IMR-90 (cell line): ENCODE measurements at regions not wholly inside any gene's neighbourhood (a gene's known extent, or its start where the extent isn't known, plus 50 kb on each side); places are given as distances from the start of the nearest gene placed in this dataset.

Source experiments
- ATAC-seq: fragments of 200-7000 bp; cut with Tn5 transposase; 2 replicates; pipeline ENCODE4 v1.9.1; 2020; ENCODE audit warnings: low read depth, mild to moderate bottlenecking, moderate library complexity
- BruUV-seq: library from RNA; stranded (reverse); fragments of 400-500 nt; replicated peaks from 2 replicates; lab custom pipeline; 2021; lab: Mats Ljungman, UMichigan
- CTCF ChIA-PET: fragments of 300-600 bp; formaldehyde crosslinking; extraction: SDS; loops from one replicate; lab custom pipeline; 2021; ENCODE audit warnings: antibody characterized with exemption; lab: Yijun Ruan, JAX
- POLR2A ChIA-PET: fragments of 300-600 bp; sonication (Branson Sonifier 250); formaldehyde crosslinking; loops from one replicate; lab custom pipeline; 2022; ENCODE audit warnings: antibody characterized with exemption; ENCODE audit not compliant: unreplicated experiment; lab: Charles Lee
- DNase-seq: peaks from one replicate; pipeline ENCODE4 v3.0.0; 2013
- H2AFZ ChIP-seq: replicated peaks from 2 replicates; pipeline ENCODE3; 2013; ENCODE audit warnings: low read length, mild to moderate bottlenecking; ENCODE audit not compliant: poor library complexity
- H2AK5ac ChIP-seq: 2 replicates; pipeline ENCODE4 v1.6.1; 2013; ENCODE audit warnings: low read depth, low read length, inconsistent platforms
- H2AK9ac ChIP-seq: replicated peaks from 2 replicates; pipeline ENCODE3; 2013; ENCODE audit warnings: mild to moderate bottlenecking, low read depth, low read length, moderate library complexity; ENCODE audit not compliant: poor library complexity
- H2BK120ac ChIP-seq: 2 replicates; pipeline ENCODE4 v1.6.1; 2013; ENCODE audit warnings: low read depth, low read length, inconsistent platforms
- H2BK15ac ChIP-seq: 3 replicates; pipeline ENCODE4 v1.6.1; 2013; ENCODE audit warnings: low read depth, low read length, inconsistent platforms
- H2BK20ac ChIP-seq: 2 replicates; pipeline ENCODE4 v1.6.1; 2013; ENCODE audit warnings: low read depth, mild to moderate bottlenecking, inconsistent platforms, low read length, moderate library complexity
- H2BK5ac ChIP-seq: 2 replicates; pipeline ENCODE4 v1.6.1; 2013; ENCODE audit warnings: mild to moderate bottlenecking, low read depth, low read length, inconsistent platforms; ENCODE audit not compliant: poor library complexity, severe bottlenecking
- H3K14ac ChIP-seq: replicated peaks from 2 replicates; pipeline ENCODE4 v1.6.1; 2013; ENCODE audit warnings: low read depth, low read length, inconsistent platforms
- H3K18ac ChIP-seq: 2 replicates; pipeline ENCODE4 v1.6.1; 2013; ENCODE audit warnings: low read depth, low read length, control low read depth
- H3K23ac ChIP-seq: 2 replicates; pipeline ENCODE4 v1.6.1; 2013; ENCODE audit warnings: low read depth, low read length, inconsistent platforms
- H3K27ac ChIP-seq: 2 replicates; pipeline ENCODE4 v1.5.1; 2013; ENCODE audit warnings: mild to moderate bottlenecking, control low read depth, low read length; ENCODE audit not compliant: insufficient read depth
- H3K27me3 ChIP-seq: 2 replicates; pipeline ENCODE4 v1.6.1; 2013; ENCODE audit warnings: low read length; ENCODE audit not compliant: control insufficient read depth, insufficient read depth
- H3K36me3 ChIP-seq: 2 replicates; pipeline ENCODE4 v1.6.1; 2013; ENCODE audit warnings: low read length, mixed read lengths; ENCODE audit not compliant: control insufficient read depth, insufficient read depth
- H3K4ac ChIP-seq: 2 replicates; pipeline ENCODE4 v1.6.1; 2013; ENCODE audit warnings: low read depth, low read length, inconsistent platforms
- H3K4me1 ChIP-seq: 2 replicates; pipeline ENCODE4 v1.6.1; 2013; ENCODE audit warnings: low read length, mixed read lengths; ENCODE audit not compliant: control insufficient read depth, insufficient read depth
- H3K4me2 ChIP-seq: 2 replicates; pipeline ENCODE4 v1.6.1; 2013; ENCODE audit warnings: low read depth, mild to moderate bottlenecking, control low read depth, low read length, moderate library complexity
- H3K4me3 ChIP-seq: 2 replicates; pipeline ENCODE4 v1.5.1; 2013; ENCODE audit warnings: low read depth, mild to moderate bottlenecking, control low read depth, low read length, moderate library complexity; ENCODE audit not compliant: insufficient read depth
- H3K56ac ChIP-seq: 2 replicates; pipeline ENCODE4 v1.6.1; 2013; ENCODE audit warnings: low read length, inconsistent platforms; ENCODE audit not compliant: insufficient read depth; ENCODE audit errors: extremely low read depth
- H3K79me1 ChIP-seq, 2 experiments: 2 replicates each; pipeline ENCODE4 v1.6.1; 2013; ENCODE audit warnings: low read length in 2 of 2, inconsistent platforms in 1 of 2, low read depth in 1 of 2
- H3K9ac ChIP-seq: 2 replicates; pipeline ENCODE4 v1.6.1; 2013; ENCODE audit warnings: low read depth, low read length, control low read depth
- H3K9me1 ChIP-seq: 2 replicates; pipeline ENCODE4 v1.6.1; 2013; ENCODE audit warnings: low read length, inconsistent platforms; ENCODE audit not compliant: insufficient read depth
- H3K9me3 ChIP-seq: 2 replicates; pipeline ENCODE4 v1.6.1; 2013; ENCODE audit warnings: low read length; ENCODE audit not compliant: control insufficient read depth, insufficient read depth
- H4K20me1 ChIP-seq: 2 replicates; pipeline ENCODE4 v1.6.1; 2013; ENCODE audit warnings: low read length, inconsistent platforms; ENCODE audit not compliant: insufficient read depth
- H4K5ac ChIP-seq: 2 replicates; pipeline ENCODE4 v1.6.1; 2013; ENCODE audit warnings: mild to moderate bottlenecking, low read depth, low read length, control low read depth
- H4K8ac ChIP-seq, 2 experiments: 2 replicates each; pipeline ENCODE4 v1.6.1; 2013; ENCODE audit warnings: low read depth in 2 of 2, low read length in 2 of 2, control low read depth in 1 of 2, inconsistent platforms in 1 of 2
- H4K91ac ChIP-seq: 2 replicates; pipeline ENCODE4 v1.6.1; 2013; ENCODE audit warnings: low read depth, low read length, inconsistent platforms; ENCODE audit not compliant: insufficient read depth
- MAFK ChIP-seq: IDR thresholded peaks from 2 replicates; pipeline ENCODE4 v1.6.1; 2012; ENCODE audit warnings: low read depth, low read length, improper control_type of control experiment
- SMC3 ChIP-seq: fragments of 150-350 bp; IDR thresholded peaks from 2 replicates; pipeline ENCODE4 v1.6.1; 2016; ENCODE audit warnings: low read depth, mild to moderate bottlenecking, antibody characterized with exemption, low read length, moderate library complexity
- WGBS, 2 experiments: methylation state at CpG; one replicate each; pipeline versions ENCODE4 v1.1.5 to v1.1.7; 2013; ENCODE audit warnings: missing lambda C conversion rate in 2 of 2; ENCODE audit not compliant: insufficient read length in 1 of 2; ENCODE audit errors: extremely low coverage in 2 of 2; 5-methylcytosine and 5-hydroxymethylcytosine counted together
- dilution Hi-C: fragments of 300-500 bp; cut with HindIII; formaldehyde crosslinking; loops from one replicate; pipeline ENCODE4 v1.14.3; 2018; ENCODE audit warnings: low sequenced_read_pairs; ENCODE audit not compliant: unreplicated experiment
- in situ Hi-C: fragments of 300-500 bp; cut with MboI; formaldehyde crosslinking; loops from 3 replicates; pipeline ENCODE4 v1.14.3; 2019; ENCODE audit warnings: low sequenced_read_pairs, inconsistent platforms, mixed read lengths
- intact Hi-C: fragments of 100-400 bp; cut with micrococcal nuclease; formaldehyde crosslinking; loops from 2 replicates; pipeline ENCODE4 v1.10.0; 2022

DNA sequence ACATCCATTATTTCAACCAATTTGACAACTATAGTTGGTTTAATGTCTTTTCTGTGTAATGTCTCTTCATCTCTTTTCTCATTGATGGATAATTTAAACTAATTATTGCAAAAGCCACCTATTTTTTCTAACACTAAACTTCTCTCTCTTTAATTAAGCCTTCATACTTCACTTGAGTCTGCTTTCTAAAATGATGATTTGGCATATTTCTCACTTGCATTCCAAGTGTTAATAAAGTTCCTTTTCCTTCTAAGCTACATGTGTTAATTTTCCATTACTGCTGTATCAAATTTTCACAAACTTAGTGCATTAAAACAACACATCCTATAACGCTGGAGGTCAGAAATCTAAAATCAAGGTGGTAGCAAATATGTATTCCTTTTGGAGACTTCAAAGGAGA lies 1743.8 kb upstream of the PCDH7 start:
- no peak overlapping the region for H4K91ac ChIP-seq

More for the DNA sequence above, 1743.8 kb upstream of the PCDH7 start:
- Histone ChIP-seq H2BK15ac (no peak overlapping the region), H2BK120ac (no peak overlapping the region), H3K14ac (no peak overlapping the region), H2BK5ac (no peak overlapping the region), H4K8ac (no peak overlapping the region), H3K4me1 (no peaks in the 10 kb centered on the region), H3K18ac (no peak overlapping the region), H2AK9ac (no peak overlapping the region), H3K27ac (no peak overlapping the region), H3K9me3 (no peaks in the 10 kb centered on the region), H3K79me1 (no peaks in the 10 kb centered on the region), H3K4me2 (no peak overlapping the region), H2BK20ac (no peak overlapping the region), H4K5ac (no peak overlapping the region), H3K9ac (no peak overlapping the region), H3K56ac (no peak overlapping the region), H3K27me3 (no peaks in the 10 kb centered on the region), H3K4ac (no peak overlapping the region), H3K23ac (no peak overlapping the region), H2AFZ (no peak overlapping the region), H3K9me1 (no peaks in the 10 kb centered on the region), H4K20me1 (no peaks in the 10 kb centered on the region), H2AK5ac (no peak overlapping the region), H3K36me3 (no peaks in the 10 kb centered on the region), H3K4me3 (no peak overlapping the region)
- in situ Hi-C loops (no loop called here), dilution Hi-C loops (no loop called here), intact Hi-C loops (loop anchor here (5.0 kb wide), 1 partner anchor 71 kb away; no protein-coding TSS in a partner anchor)
- DNase-seq = no peak
- CTCF ChIA-PET = no interaction called here
- ATAC-seq = no peak
- BruUV-seq = no TSS peak
- POLR2A ChIA-PET = no interaction called here
- WGBS, 2 experiments = no CpG with 5 or more reads among the region's 1 CpG
- TF ChIP-seq MAFK = peak; percentile 82
- no peak for TF ChIP-seq SMC3
